DMS153 treated with DMSO at 0.1 percent for 48 hours (cell line): ENCODE measurements at regions not wholly inside any gene's neighbourhood (a gene's known extent, or its start where the extent isn't known, plus 50 kb on each side); places are given as distances from the start of the nearest gene placed in this dataset.
A peak's percentile ranks its signal among the peaks of the same experiment; 100 is the strongest.
"Not testable (repeated sequence)": the region's sequence is repeated elsewhere in the genome, so short reads cannot be mapped to it uniquely, and the experiment has no call there.

Experiments
- DNase-seq: peaks from one replicate; lab custom pipeline; 2025; ENCODE audit not compliant: unreplicated experiment; lab: John Stamatoyannopoulos, UW

DNA sequence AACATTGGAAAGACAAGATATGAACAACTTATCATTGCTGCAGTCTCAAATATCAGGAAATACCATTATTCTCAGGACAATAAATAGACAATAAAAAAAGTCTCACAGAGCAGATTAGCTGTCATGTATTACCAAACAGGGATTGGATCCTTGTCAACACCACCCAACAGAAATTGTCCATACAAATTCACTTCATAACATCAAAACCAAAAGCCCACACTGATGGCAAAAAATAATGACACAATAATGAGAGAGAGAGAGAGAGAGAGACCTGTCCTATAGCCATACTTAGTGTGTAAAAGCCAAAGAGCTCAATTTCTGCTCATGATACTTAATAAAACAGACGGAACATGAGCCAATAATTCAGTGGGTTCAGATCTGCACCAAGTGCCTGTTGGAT, 96.5 kb downstream of the PPIAL4G start:
- no peak for DNase-seq

DNA sequence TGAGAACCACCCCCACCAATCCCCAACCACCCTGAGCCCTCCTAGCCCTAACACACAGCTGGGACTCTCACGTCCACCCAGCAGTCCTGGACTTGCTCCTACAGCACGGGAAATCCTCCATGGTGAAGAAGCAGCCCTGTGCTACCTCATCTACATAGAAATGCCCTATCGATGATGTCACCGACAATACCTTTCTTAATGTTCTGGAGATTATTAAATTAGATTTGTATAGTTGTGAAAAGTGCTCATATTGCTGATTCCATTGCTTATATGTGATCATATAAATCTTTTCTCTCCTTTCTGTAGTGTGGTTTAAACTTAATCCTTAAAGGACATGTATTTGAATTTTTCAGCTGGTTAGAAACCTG, 97.1 kb downstream of the PPIAL4G start:
- DNase-seq: not testable (repeated sequence)

DNA sequence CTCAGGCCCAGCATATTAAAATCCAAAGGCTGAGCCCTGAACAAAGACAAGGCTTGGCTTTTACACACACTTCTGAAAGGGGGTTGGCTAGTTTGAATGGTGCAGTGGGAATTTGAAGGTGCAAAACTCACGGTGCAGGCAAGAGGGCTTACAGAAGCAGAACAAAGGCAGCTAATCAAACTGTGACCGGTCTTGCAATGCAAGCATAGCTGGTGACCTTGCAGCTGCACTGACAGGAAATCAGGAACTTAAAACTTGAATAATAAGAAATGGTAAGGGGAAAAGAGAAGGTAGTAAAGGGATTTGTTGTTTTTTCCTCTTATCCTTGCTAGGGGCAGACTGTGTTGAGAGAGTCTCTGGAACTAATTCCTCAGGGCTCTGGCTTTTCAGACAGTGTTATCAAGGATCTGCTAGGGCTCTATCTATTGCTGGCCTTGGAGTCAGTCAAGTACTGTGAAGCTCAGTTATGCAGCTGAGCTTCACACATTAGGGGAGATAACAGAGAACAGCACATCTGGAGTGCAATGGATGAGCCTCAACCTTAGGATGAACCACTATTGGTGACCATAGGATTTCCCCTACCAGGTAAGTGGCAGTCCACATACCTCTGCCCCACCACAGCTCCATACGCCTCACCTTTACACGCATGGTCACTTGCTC, 97.6 kb downstream of the PPIAL4G start:
- no peak for DNase-seq

DNA sequence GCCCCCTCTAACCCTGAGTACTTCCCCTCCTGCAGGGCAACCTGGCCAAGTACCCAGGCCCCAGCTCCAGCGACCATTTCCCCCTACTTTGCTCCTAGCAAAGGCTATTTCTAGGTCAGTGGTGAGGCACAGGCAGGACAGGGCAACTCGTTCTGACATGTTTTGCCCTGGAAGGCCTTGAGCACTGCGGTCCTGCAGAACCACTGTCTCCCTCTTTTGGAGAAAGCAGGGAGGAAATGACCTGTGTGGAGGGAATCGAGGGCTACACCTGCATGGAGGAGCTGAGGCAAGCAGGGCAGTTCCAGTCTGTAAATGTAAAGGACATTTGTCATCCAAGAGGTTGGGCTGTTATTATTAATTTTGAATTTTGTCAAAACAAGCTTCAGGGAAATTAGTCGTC, 99.1 kb downstream of the PPIAL4G start:
- no peak for DNase-seq

DNA sequence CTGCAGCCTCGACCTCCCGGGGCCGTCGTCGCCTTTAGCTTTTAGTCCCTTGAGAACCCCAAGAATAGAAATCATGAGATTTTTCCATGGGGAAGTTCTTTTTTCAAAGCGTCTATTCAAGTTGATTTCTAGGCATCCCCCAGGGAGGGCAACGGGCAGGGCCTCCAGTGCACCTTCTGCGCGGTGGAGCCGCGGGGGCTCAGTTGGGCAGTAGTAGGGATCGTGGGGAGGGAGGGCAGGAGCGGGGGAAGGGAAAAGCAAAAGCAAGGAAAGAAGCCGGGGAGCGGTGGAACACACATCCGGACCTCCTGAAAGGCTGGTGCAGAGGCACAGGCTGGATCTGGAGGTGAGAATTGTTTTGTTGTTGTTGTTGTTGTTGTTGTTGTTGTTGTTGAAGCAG, 103.4 kb downstream of the PPIAL4G start:
- DNase-seq: no peak

DNA sequence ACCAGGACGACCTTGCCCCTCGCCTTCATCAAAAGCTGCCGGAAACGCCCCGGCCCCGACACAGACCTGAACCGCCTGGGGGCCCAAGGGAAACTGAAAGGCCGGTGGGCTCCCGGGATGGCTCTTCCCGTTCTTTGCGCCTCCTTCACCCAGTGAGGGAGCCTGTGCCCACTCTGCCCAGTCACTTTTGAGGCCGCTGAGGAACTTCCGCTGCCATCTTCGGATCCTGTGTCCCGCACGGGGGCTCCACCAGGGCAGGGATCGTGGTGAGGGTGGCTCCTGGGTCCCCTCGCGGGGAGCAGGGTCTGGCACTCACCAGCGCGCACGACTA, 104.0 kb downstream of the PPIAL4G start:
- DNase-seq: no peak

DNA sequence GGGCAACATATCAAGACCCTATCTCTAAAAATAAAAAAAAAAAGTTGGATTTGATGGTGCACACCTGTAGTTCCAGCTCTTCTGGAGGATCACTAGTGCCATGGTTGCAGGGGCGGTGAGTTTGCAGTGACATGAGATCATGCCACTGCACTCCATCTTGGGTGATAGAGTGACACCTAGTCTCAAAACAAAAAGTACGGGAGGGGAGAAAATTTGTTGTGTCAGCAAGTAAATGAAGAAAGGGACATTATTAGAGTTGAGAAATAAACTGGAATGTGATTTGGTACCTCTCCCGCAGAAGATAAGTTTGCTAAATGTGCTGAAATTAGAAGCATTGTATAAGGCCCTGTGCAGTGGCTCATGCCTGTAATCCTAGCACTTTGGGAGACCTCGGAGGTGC, 105.1 kb downstream of the PPIAL4G start:
- DNase-seq: not testable (repeated sequence)

DNA sequence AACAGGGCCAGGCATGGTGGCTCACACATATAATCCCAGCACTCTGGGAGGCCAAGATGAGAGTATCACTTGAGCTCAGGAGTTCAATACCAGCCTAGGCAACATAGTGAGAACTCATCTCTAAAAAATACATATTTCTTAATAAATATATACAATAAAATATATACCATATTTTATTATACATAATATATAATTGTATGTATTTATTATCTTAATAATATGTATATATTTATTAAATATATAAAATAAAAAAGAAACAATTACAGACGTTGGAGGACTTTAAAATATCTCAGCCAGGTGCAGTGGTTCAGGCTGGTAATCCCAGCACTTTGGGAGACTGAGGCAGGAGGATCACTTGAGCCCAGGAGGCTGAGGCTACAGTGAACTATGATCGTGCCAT, 106.1 kb downstream of the PPIAL4G start:
- not testable (repeated sequence) for DNase-seq

DNA sequence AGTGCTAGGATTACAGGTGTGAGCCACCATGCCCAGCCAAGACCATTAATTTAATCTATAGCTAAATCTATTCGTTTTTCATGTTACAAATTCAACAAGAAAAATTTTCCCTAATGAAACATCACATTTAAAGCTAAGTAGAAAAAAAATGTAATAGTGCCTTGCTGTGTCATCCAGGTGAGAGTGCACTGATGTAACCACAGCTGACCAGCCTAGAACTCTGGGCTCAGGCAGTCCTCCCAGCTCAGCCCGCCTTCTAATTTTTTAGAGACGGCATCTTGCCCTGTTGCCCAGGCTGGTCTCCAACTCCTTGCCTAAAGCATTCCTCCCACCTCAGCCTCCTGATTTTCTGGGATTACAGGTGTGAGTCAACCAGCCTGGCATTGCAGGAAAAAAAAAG, 109.0 kb downstream of the PPIAL4G start:
- DNase-seq: no peak

DNA sequence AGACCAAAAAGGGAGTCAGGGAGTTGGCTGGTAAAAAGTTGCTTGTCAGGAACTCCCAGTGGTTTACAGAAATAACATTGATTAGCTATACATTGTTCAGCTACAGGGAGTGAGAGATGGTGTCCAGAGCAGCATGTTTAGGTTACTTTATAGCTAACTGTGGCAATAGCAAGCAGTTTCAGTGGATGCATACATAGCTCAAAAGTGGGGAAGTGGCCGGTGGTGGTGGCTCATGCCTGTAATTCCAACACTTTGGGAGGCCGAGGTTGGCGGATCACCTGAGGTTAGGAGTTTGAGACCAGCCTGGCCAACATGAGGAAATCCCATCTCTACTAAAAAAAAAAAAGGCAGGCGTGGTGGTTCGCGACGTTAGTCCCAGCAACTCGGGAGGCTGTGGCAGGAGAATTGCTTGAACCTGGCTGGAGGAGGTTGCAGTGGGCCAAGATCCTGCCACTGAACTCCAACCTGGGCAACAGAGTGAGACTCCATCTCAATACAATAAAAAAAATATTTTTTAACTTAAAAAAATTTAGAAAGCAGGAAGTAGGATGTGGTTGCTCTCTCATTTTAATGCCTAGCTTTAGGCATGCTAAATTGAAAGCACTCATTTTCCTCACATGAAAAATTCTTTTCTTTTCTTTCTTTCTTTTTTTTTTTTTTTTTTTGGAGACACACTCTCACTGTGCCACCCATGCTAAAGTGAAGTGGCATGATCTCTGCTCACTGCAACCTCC, 109.7 kb downstream of the PPIAL4G start:
- no peak for DNase-seq

DNA sequence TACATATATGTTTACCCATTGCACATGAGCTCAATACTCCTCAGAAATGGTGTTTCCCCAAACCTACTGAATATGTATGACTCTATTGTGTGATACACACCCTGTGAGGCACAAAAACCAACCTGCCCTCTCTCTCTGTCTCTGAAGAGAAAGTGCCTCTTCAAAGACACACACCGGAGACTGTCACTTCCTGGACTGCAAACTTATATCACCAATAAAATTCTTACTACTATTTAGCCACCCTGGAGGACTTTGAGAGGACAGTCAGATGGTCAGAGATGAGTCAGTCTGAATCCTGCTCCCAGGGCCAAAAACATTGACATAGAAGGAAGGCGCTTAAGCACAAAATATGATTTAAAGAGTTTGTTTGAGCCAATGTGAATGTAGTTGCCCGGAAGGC, 110.4 kb downstream of the PPIAL4G start:
- no peak for DNase-seq

DNA sequence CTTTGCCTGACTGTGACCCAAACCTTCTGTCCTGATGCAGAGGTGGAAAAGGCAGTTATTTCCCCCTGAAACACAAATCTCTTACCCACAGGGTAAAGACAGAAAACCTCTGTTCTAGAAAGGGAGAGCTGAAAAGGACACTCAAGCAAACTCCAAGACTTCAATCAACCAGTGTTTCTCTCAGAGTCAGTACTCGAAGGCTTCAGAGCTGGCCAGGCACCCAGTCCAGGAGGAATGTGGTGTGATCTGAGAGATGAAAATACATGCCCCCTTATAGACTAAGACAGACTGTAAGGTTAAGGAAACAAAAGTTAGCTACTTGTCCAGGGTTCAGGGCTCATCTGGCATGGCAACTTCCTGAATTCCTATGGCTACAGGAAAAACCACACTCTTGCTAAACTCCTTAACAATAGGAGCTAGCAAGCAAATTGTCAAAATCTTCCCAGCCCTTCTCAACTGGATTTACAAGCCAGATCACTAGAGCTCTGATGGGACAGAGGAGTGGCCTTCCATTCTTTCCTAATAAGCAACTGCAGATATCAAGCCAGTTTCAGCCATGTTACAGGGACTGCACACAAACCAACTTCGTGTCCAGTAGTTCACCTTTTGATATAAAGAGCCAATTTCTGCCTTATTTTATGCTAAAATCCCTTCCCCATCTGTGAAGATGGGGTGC, 110.9 kb downstream of the PPIAL4G start:
- not testable (repeated sequence) for DNase-seq

DNA sequence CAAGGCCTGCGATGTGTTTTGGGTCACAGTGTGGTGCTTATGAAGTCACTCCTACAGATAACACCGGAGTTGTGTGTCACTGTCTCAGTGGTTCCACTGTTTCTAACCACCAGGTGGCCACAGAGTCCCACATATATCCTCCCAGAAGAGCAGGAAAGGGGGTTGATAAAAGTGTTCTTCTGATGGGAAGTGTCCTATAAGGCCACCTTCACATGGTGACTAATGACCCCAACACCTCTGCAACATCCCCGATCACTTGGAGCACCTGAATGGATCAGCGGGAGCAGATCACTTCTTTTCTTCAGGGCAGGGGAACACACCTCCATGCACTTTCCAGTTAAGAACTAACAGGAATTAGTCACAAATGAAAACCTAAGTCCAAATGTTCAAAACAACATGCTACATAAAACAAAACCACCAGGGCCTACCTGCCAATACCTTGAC, 111.5 kb downstream of the PPIAL4G start:
- DNase-seq: peak; percentile 85

DNA sequence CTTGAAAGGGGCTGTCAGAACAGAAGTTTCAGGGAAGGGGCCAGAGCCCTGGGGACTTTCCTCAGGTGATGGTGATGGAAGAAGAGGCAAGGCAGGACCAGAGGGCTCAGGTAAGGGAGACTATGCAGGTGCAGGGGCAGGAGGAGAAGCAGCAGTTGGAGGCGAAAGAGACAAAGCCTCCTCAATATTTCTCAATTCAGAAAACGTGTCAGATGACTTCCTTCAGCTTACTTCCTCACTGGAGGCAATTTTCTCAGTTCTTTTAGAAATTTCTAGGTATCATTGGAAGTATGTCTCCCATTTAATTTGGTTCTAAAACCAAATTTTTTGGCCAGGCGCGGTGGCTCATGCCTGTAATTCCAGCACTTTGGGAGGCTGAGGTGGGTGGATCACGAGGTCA, 112.4 kb downstream of the PPIAL4G start:
- DNase-seq: not testable (repeated sequence)

DNA sequence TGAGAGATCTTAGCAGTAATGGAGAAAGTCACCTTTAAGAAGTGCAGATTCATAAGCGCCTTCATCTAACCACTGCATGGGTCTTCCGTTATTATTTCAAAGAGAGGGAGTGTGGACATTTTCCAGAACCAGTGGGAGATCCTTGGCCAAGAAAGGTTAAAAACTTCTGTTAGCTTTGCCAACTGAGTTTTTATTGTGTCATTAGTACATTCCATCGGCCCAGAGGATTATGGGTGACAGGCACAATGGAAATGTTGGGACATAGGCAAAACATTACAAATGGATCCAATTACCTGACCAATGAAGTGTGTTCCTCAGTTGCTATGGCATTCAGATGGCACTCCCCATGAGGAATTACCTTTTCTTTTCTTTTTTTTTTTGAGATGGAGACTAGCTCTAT, 115.5 kb downstream of the PPIAL4G start:
- DNase-seq: no peak

DNA sequence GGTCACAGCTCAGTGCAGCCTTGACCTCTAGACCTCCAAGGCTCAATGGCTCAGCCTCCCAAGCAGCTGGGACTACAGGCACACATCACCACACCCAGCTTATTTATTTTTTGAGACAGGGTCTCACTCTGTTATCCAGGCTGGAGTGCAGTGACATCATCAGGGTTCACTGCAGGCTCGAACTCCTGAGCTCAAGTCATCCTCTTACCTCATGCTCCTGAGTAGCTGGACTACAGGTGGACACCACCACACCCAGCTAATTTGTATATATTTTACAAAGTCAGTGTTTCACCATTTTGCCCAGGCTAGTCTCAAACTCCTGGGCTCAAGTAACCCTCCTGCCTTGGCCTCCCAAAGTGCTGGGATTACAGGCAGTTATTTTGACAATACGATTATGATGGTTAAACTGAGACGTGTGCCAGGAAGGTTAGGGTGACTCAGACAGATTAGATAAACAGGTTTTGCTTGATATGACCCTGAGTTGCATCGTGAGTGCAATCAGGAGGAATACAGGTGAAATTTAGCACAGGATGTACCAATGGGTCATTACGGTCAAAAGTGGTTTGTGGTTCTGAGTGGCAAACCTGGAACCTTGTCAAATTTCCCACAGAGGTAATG, 116.9 kb downstream of the PPIAL4G start:
- not testable (repeated sequence) for DNase-seq

DNA sequence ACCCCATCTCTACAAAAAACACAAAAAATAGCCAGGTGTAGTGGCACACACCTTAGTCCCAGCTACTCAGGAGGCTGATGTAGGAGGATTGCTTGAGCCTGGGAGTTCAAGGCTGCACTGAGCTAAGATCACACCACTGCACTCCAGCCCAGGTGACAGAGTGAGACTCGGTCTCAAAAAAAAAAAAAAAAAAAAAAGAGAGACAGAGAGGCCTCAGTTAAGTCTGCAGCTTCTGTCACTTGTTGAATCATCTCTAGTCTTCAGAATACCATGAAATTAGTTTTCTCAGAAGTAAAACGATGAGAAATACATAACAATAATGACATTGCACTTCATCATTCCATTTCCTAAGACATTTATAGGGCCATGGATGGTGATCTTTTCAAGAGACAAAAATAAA, 118.0 kb downstream of the PPIAL4G start:
- DNase-seq: not testable (repeated sequence)

DNA sequence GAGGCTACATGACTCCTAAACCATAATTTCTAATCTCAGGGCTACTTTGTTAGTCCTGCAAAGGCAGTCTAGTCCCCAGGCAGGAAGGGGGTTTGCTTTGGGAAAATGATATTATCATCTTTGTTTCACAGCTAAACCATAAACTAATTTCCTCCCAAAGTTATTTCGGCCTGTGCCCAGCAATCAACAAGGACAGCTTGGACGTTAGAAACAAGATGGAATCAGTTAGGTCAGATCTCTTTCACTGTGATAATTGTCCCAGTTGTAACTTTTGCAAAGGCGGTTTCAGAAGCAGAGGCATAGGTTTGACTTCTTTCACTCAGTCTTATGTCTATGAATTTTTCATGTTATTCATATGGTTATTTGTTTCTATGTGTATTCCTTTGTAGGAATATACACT, 119.1 kb downstream of the PPIAL4G start:
- not testable (repeated sequence) for DNase-seq

DNA sequence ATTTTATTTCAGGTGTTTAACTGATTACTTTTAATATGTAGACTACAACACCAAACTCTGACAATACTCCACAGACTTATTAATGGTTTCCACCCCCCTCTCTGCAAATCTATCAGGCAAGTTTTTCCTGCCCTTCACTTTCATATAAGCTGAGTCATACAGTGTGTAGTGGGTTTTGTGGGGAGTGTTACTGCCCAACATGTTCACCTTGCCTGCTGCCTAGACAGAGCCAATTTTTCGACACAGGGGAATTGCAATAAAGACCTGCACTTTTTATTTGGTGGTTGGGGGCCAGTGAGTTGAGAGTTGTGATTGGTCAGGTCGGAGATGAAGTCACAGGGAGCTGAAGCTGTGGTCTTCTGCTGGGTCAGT, 119.7 kb downstream of the PPIAL4G start:
- no peak for DNase-seq

DNA sequence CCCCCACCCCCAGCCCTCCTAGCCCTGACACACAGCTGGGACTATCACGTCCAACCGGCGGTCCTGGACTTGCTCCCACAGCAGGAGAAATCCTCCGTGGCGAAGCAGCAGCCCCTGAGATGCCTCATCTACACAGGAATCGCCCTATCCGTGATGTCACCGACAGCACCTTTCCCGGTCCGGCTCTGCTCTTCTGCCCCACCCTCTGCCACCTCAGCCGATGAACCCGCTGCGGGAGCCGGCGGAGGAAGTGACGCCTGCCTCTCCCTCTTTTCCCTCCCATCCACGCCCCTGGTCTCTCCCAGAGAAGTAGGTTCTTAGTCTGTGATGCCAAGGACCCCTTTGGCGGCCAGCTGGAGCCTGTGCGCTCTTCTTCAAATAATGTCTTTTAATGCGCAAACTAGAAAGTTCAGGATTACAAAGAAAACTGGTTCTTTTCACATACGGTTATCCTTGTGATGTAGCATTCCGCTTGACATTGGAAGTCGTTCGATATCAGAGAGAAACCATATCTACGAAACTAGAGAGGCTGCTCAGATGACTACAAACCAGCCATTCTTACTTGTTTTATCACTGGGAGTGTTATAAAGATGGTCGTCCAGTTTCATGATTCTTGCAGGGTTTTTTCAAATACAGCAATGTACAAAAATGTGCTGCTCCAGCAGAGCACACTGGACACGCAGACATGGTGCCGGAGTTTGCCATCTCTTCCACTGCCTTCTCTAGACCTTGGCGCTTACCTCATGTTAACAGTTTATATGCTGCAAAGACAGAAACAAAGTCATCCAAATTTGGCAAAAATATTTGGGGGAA, 120.3 kb downstream of the PPIAL4G start:
- DNase-seq: no peak

DNA sequence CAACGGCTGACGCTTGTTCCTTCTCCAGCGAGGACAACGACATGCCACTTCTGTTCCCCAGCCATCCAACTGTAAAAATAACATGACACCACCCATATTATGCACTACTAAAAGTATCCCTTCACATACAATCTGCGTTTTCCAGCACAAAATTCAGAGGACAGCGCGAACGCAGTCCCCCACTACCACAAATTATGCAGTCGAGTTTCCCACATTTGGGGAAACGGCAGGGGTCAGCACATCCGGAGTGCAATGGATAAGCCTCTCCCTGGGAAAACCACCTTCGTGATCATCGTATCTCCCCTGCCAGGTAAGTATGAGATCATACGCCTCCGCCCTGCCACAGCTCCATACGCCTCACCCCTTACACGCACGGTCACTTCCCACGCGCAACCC, 120.9 kb downstream of the PPIAL4G start:
- DNase-seq: no peak
